ENCODE measurements at regions not wholly inside any gene's neighbourhood (a gene's known extent, or its start where the extent isn't known, plus 50 kb on each side); places are given as distances from the start of the nearest gene placed in this dataset.
"Not testable (repeated sequence)": the region's sequence is repeated elsewhere in the genome, so short reads cannot be mapped to it uniquely, and the experiment has no call there.

- intact Hi-C loops (cut with micrococcal nuclease) = no loop called here
- ATAC-seq = no peak
- ChIA-PET POLR2A (no interaction called here), CTCF (interaction anchor here (1.3 kb wide), 1 partner anchor 188 kb away, joined by 3 read pairs; no protein-coding TSS in a partner anchor)
- H3K27ac Mint-ChIP-seq = no peak overlapping the region
- TF ChIP-seq CTCF (IDR thresholded peaks at IDR 0.05) = no peak
- H3K36me3 Mint-ChIP-seq (ENCODE audit: low read depth) = no peaks in the 10 kb centered on the region
- H3K4me1 Mint-ChIP-seq (ENCODE audit: low read depth) = no peaks in the 10 kb centered on the region
- no peak overlapping the region for H3K4me3 Mint-ChIP-seq
- H3K27me3 Mint-ChIP-seq = no peaks in the 10 kb centered on the region
- no peak for DNase-seq
- no peaks in the 10 kb centered on the region for H3K9me3 Mint-ChIP-seq
These were observed 66.7 kb upstream of the DHX40 start for GRCh38 chr17:59498530-59499307.

GRCh38 chr17:59500086-59500655 lies 65.2 kb upstream of the DHX40 start:
- H3K36me3 Mint-ChIP-seq (ENCODE audit: low read depth); H3K4me1 Mint-ChIP-seq (ENCODE audit: low read depth); intact Hi-C loops (cut with micrococcal nuclease); DNase-seq; H3K27me3 Mint-ChIP-seq; POLR2A ChIA-PET; H3K27ac Mint-ChIP-seq; H3K4me3 Mint-ChIP-seq; ATAC-seq; CTCF ChIA-PET; H3K9me3 Mint-ChIP-seq: not testable (repeated sequence)

- no peak overlapping the region for H3K4me3 Mint-ChIP-seq
- H3K27me3 Mint-ChIP-seq = no peaks in the 10 kb centered on the region
- H3K4me1 Mint-ChIP-seq (ENCODE audit: low read depth) = no peaks in the 10 kb centered on the region
- no peak for ATAC-seq
- no peaks in the 10 kb centered on the region for H3K36me3 Mint-ChIP-seq (ENCODE audit: low read depth)
- intact Hi-C loops (cut with micrococcal nuclease) = no loop called here
- ChIA-PET POLR2A (interaction anchor here (0.6 kb wide), 1 partner anchor 118 kb away, joined by 3 read pairs; the partner anchor contains the start of gene CLTC), CTCF (interaction anchor here (1.1 kb wide), 1 partner anchor 186 kb away, joined by 3 read pairs; no protein-coding TSS in a partner anchor)
- no peaks in the 10 kb centered on the region for H3K9me3 Mint-ChIP-seq
- DNase-seq = no peak
- no peak overlapping the region for H3K27ac Mint-ChIP-seq
- TF ChIP-seq CTCF (IDR thresholded peaks at IDR 0.05) = no peak
These were observed 63.7 kb upstream of the DHX40 start for GRCh38 chr17:59501690-59502089.

- ATAC-seq (no peak), DNase-seq (no peak)
- Mint-ChIP-seq H3K36me3 (ENCODE audit: low read depth) (no peaks in the 10 kb centered on the region), H3K4me3 (no peak overlapping the region), H3K4me1 (ENCODE audit: low read depth) (no peaks in the 10 kb centered on the region), H3K27me3 (no peaks in the 10 kb centered on the region), H3K27ac (no peak overlapping the region), H3K9me3 (no peaks in the 10 kb centered on the region)
- ChIA-PET POLR2A (no interaction called here), CTCF (no interaction called here)
- TF ChIP-seq CTCF (IDR thresholded peaks at IDR 0.05) = no peak
- intact Hi-C loops (cut with micrococcal nuclease) = no loop called here
These were observed 62.6 kb upstream of the DHX40 start for GRCh38 chr17:59502800-59503199.

GRCh38 chr17:59503500-59503899 lies 61.9 kb upstream of the DHX40 start:
- ATAC-seq (no peak), DNase-seq (no peak)
- H3K4me3 Mint-ChIP-seq = no peak overlapping the region
- H3K4me1 Mint-ChIP-seq (ENCODE audit: low read depth) = no peaks in the 10 kb centered on the region
- ChIA-PET POLR2A (no interaction called here), CTCF (no interaction called here)
- no peak for TF ChIP-seq CTCF (IDR thresholded peaks at IDR 0.05)
- no peaks in the 10 kb centered on the region for H3K9me3 Mint-ChIP-seq
- intact Hi-C loops (cut with micrococcal nuclease) = no loop called here
- H3K36me3 Mint-ChIP-seq (ENCODE audit: low read depth) = no peaks in the 10 kb centered on the region
- no peak overlapping the region for H3K27ac Mint-ChIP-seq
- H3K27me3 Mint-ChIP-seq = no peaks in the 10 kb centered on the region
